CD4-positive, alpha-beta T cell (primary cell): ENCODE measurements at regions not wholly inside any gene's neighbourhood (a gene's known extent, or its start where the extent isn't known, plus 50 kb on each side); places are given as distances from the start of the nearest gene placed in this dataset.

ENCODE experiments used
- ATAC-seq: fragments of 200-7000 bp; cut with Tn5 transposase; one replicate; pipeline ENCODE4 v1.10.0; 2022; ENCODE audit warnings: mild to moderate bottlenecking; ENCODE audit not compliant: poor library complexity
- CTCF ChIA-PET: fragments of 350-600 bp; sonication (Branson Sonifier 250); formaldehyde crosslinking; loops from one replicate; lab custom pipeline; 2021; ENCODE audit warnings: antibody characterized with exemption, inconsistent platforms; lab: Charles Lee
- POLR2A ChIA-PET: fragments of 350-600 bp; sonication (Branson Sonifier 250); formaldehyde crosslinking; loops from one replicate; lab custom pipeline; 2021; ENCODE audit warnings: antibody characterized with exemption, inconsistent platforms; lab: Charles Lee
- DNase-seq, 14 experiments: peaks; one replicate each; pipeline ENCODE4 v3.0.0-alpha.2; 2013 to 2020; ENCODE audit warnings: mixed read lengths in 2 of 14
- H3K27ac ChIP-seq, 2 donors: one replicate each; pipeline versions ENCODE4 v1.5.1 to v1.7.0; 2013; ENCODE audit warnings: low read length in 2 of 2, low read depth in 1 of 2, mild to moderate bottlenecking in 1 of 2
- H3K27me3 ChIP-seq, 2 experiments: 1 replicate in 1 of 2; 2 replicates in 1 of 2; pipeline versions ENCODE4 v1.6.1 to v1.7.0; 2013; ENCODE audit warnings: low read length in 2 of 2, control low read depth in 1 of 2, mild to moderate bottlenecking in 1 of 2, moderate library complexity in 1 of 2; ENCODE audit not compliant: insufficient read depth in 2 of 2, control insufficient read depth in 1 of 2
- H3K36me3 ChIP-seq: one replicate; pipeline ENCODE4 v1.6.1; 2013; ENCODE audit warnings: low read length, control low read depth; ENCODE audit not compliant: insufficient read depth
- H3K4me1 ChIP-seq: one replicate; pipeline ENCODE4 v1.6.1; 2013; ENCODE audit warnings: low read length, control low read depth; ENCODE audit not compliant: insufficient read depth
- H3K4me3 ChIP-seq: one replicate; pipeline ENCODE4 v1.5.1; 2013; ENCODE audit warnings: mild to moderate bottlenecking, low read length, moderate library complexity
- H3K9me3 ChIP-seq, 2 experiments: 1 replicate in 1 of 2; 2 replicates in 1 of 2; pipeline versions ENCODE4 v1.6.1 to v1.7.0; 2013; ENCODE audit warnings: low read length in 2 of 2, mild to moderate bottlenecking in 2 of 2, control low read depth in 1 of 2, moderate library complexity in 1 of 2; ENCODE audit not compliant: control insufficient read depth in 1 of 2, insufficient read depth in 1 of 2
- H3K27ac Mint-ChIP-seq: one replicate; pipeline ENCODE4 v1.8.0; 2020; ENCODE audit warnings: mixed read lengths
- H3K27me3 Mint-ChIP-seq: one replicate; pipeline ENCODE4 v1.8.0; 2021; ENCODE audit warnings: mixed read lengths
- H3K36me3 Mint-ChIP-seq: one replicate; pipeline ENCODE4 v1.8.0; 2021; ENCODE audit warnings: low read depth, mixed read lengths
- H3K4me1 Mint-ChIP-seq: one replicate; pipeline ENCODE4 v1.8.0; 2021; ENCODE audit warnings: low read depth, mixed read lengths
- H3K4me3 Mint-ChIP-seq: one replicate; pipeline ENCODE4 v1.8.0; 2020; ENCODE audit warnings: mild to moderate bottlenecking, mixed read lengths
- H3K9me3 Mint-ChIP-seq: one replicate; pipeline ENCODE4 v1.8.0; 2020; ENCODE audit warnings: mixed read lengths
- intact Hi-C, 2 experiments: fragments of 100-400 bp; cut with DNase I in 1 of 2; cut with micrococcal nuclease in 1 of 2; formaldehyde crosslinking; loops; one replicate each; pipeline versions ENCODE4 v1.15.1 to v1.9.0; 2023 to 2025; cut with DNase I, micrococcal nuclease
- TF ChIP-seq, protein P1 (sequence below): fragments of 200-600 bp; IDR thresholded peaks from one replicate; pipeline ENCODE4 v1.8.0; 2022; ENCODE audit warnings: antibody characterized with exemption, mild to moderate bottlenecking

- H3K36me3 Mint-ChIP-seq, result no peaks in the 10 kb centered on the region
- H3K27me3 Mint-ChIP-seq, result no peaks in the 10 kb centered on the region
- ChIA-PET CTCF (no interaction called here), POLR2A (no interaction called here)
- Histone ChIP-seq H3K36me3 (no peaks in the 10 kb centered on the region), H3K27ac (no peak overlapping the region), H3K4me1 (no peaks in the 10 kb centered on the region), H3K27me3 (no peaks in the 10 kb centered on the region), H3K9me3 (peaks cover under 1 to 10% of the 10 kb centered on the region in 2 experiments), H3K4me3 (no peak overlapping the region)
- H3K4me1 Mint-ChIP-seq, result no peaks in the 10 kb centered on the region
- ATAC-seq, result no peak
- H3K9me3 Mint-ChIP-seq, result peaks cover 8% of the 10 kb centered on the region
- no peak overlapping the region for H3K27ac Mint-ChIP-seq
- TF ChIP-seq, protein P1, sequence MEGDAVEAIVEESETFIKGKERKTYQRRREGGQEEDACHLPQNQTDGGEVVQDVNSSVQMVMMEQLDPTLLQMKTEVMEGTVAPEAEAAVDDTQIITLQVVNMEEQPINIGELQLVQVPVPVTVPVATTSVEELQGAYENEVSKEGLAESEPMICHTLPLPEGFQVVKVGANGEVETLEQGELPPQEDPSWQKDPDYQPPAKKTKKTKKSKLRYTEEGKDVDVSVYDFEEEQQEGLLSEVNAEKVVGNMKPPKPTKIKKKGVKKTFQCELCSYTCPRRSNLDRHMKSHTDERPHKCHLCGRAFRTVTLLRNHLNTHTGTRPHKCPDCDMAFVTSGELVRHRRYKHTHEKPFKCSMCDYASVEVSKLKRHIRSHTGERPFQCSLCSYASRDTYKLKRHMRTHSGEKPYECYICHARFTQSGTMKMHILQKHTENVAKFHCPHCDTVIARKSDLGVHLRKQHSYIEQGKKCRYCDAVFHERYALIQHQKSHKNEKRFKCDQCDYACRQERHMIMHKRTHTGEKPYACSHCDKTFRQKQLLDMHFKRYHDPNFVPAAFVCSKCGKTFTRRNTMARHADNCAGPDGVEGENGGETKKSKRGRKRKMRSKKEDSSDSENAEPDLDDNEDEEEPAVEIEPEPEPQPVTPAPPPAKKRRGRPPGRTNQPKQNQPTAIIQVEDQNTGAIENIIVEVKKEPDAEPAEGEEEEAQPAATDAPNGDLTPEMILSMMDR, result no peak
- no peak for DNase-seq
- H3K4me3 Mint-ChIP-seq, result no peak overlapping the region
- intact Hi-C loops, result no loop called here
Observed at GRCh38 chr4:124872659-124873058, 160.1 kb upstream of the ANKRD50 start.

GRCh38 chr4:124869961-124870495 lies 157.5 kb upstream of the ANKRD50 start:
- H3K36me3 Mint-ChIP-seq, result no peaks in the 10 kb centered on the region

GRCh38 chr4:124868495-124868894 lies 156.0 kb upstream of the ANKRD50 start:
- H3K9me3 Mint-ChIP-seq, result no peaks in the 10 kb centered on the region
- Histone ChIP-seq H3K36me3 (no peaks in the 10 kb centered on the region), H3K4me3 (no peak overlapping the region), H3K27me3 (no peaks in the 10 kb centered on the region), H3K27ac (no peak overlapping the region), H3K9me3 (peaks cover 0 to 8% of the 10 kb centered on the region in 2 experiments), H3K4me1 (no peaks in the 10 kb centered on the region)
- DNase-seq (no peak), ATAC-seq (no peak)
- intact Hi-C loops, result no loop called here
- no peaks in the 10 kb centered on the region for H3K27me3 Mint-ChIP-seq
- ChIA-PET CTCF (no interaction called here), POLR2A (no interaction called here)
- H3K4me3 Mint-ChIP-seq, result no peak overlapping the region
- H3K4me1 Mint-ChIP-seq, result no peaks in the 10 kb centered on the region
- no peak overlapping the region for H3K27ac Mint-ChIP-seq
- TF ChIP-seq, protein P1, result no peak
- H3K36me3 Mint-ChIP-seq, result no peaks in the 10 kb centered on the region

More at GRCh38 chr4:124869961-124870495, 157.5 kb upstream of the ANKRD50 start:
- H3K4me3 Mint-ChIP-seq, result no peak overlapping the region
- H3K4me1 Mint-ChIP-seq, result no peaks in the 10 kb centered on the region
- POLR2A ChIA-PET, result no interaction called here
- H3K27ac Mint-ChIP-seq, result no peak overlapping the region
- Histone ChIP-seq H3K9me3 (peaks cover 0 to 8% of the 10 kb centered on the region in 2 experiments), H3K4me3 (no peak overlapping the region), H3K36me3 (no peaks in the 10 kb centered on the region), H3K4me1 (no peaks in the 10 kb centered on the region), H3K27me3 (no peaks in the 10 kb centered on the region), H3K27ac (no peak overlapping the region)
- H3K27me3 Mint-ChIP-seq, result no peaks in the 10 kb centered on the region
- TF ChIP-seq, protein P1, result no peak
- DNase-seq (no peak), ATAC-seq (no peak)
- H3K9me3 Mint-ChIP-seq, result no peaks in the 10 kb centered on the region
- intact Hi-C loops, result no loop called here
- CTCF ChIA-PET, result no interaction called here
